COLO668 (cell line): ENCODE measurements at regions not wholly inside any gene's neighbourhood (a gene's known extent, or its start where the extent isn't known, plus 50 kb on each side); places are given as distances from the start of the nearest gene placed in this dataset.
"Not testable (repeated sequence)": the region's sequence is repeated elsewhere in the genome, so short reads cannot be mapped to it uniquely, and the experiment has no call there.

Source experiments
- DNase-seq: peaks from one replicate; lab custom pipeline; 2025; ENCODE audit not compliant: unreplicated experiment; lab: John Stamatoyannopoulos, UW

- no peak for DNase-seq
Observed at GRCh38 chr7:85897967-85898366, 711.1 kb upstream of the SEMA3D start.

- no peak for DNase-seq
Observed at GRCh38 chr7:85896531-85896930, 709.7 kb upstream of the SEMA3D start.

- DNase-seq = no peak
Observed at GRCh38 chr7:85895835-85896234, 709.0 kb upstream of the SEMA3D start.

GRCh38 chr7:85891900-85892299 is 705.0 kb upstream of the SEMA3D start:
- not testable (repeated sequence) for DNase-seq

DNA sequence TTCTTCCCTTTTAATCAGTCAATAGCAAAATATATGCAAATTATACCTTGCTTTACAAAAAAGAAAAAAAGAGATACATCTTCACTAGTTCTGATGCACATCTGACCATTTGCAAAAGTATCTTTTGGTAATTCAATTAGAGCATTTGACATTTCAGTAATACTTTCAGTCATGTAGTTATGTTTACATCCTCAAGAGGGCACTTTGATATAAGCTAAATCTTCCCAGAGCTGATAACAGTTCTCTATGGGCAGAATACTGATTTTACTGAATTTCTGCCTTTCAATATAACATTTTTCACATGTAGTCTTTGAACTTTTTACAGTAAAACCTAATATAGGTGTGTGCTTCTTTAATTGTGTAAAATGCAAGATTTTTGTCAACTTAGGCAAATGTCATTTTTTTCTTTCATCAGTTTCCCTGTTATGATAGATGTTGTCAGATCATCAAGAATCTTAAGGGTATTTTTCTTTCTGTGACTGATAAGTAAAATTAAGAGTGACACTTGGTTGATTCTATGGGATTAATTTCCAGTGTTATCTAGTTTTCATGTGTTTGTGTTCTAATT is 703.5 kb upstream of the SEMA3D start:
- DNase-seq = no peak

- DNase-seq = no peak
Observed at GRCh38 chr7:85887133-85887532, 700.3 kb upstream of the SEMA3D start.

- no peak for DNase-seq
Observed at GRCh38 chr7:85882335-85882734, 695.5 kb upstream of the SEMA3D start.

DNA sequence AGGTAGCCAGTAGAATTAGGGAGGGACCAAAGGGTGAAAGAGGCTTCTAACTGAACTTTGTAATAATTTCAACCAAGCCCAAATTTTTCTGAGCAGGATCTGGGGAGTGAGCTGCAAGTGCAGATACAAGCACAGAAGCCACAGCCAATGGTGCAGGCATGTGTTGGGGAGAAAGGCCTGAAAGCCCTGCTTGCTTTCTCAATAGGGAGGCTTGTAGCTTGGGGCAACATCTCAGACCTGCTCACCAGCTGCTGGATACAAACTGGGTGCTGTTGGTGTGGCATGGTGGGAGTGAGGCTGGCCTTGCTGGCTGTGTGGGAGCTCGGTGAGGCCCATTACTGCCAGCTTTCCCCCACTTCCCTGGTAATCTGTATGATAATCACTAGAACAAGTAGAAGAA is 688.5 kb upstream of the SEMA3D start:
- DNase-seq = no peak

DNA sequence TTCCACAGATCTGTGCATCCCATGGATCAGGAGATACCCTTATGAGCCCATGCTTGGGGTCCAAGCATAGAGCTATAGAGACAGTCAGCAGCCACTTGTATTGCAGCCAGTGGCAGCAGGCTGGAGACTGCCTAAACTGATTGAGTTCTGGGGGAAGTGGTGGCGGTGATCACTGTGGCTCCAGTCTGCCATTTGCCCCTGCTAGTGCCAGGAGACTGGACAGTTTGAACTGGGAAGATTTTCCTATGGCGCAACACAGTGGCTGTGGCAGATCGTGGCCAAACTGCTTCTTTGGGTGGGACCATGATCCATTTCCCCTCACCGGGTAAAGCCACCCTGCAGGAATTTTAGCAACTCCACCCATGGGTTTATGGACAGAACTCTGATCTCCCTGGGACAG is 679.7 kb upstream of the SEMA3D start:
- DNase-seq = no peak

DNA sequence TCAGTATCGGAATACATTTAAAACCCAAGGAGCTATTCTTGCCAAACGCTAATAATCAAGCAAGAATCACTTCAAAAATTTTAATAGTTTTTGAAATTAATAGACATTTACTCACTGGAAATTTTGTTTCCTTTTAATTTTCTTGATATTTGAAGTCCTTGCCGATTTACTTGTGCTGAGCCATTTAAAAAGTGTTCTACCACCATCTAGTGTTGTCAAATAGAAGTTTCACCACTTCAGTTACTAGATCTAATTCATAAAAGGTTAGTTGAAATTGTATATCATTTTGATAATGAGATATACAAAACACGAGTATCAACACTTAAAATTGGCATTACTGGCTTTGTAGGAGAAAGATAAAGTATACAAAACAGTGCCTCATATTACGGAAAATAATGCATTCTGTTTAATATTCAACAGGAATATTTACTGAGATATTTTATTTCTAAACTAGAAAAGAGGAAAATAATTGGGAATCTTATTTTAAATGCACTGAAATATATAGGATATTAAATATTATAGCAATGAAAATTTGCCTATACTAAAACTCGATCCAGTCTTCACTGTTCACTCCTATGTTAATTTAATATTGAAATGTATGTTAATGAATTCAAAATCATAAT is 664.8 kb upstream of the SEMA3D start:
- no peak for DNase-seq

DNA sequence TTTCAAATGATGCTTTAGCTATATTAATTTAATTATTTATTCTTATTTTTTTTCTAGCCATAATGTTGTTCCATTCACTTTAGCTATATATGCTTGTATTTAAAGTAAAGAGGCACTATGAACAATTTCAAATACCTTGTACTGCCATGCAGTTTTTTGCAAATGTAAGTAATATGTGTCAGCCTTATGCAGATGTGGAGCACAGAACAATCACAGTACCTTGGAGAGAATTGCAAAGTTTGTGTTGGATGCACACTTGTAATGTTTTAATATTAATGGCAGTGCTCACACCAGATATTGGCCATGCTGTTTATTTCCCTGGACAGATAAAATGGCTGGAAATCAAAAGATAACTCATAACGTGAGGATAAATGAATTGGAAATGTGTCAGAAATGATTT is 663.5 kb upstream of the SEMA3D start:
- DNase-seq = no peak

DNA sequence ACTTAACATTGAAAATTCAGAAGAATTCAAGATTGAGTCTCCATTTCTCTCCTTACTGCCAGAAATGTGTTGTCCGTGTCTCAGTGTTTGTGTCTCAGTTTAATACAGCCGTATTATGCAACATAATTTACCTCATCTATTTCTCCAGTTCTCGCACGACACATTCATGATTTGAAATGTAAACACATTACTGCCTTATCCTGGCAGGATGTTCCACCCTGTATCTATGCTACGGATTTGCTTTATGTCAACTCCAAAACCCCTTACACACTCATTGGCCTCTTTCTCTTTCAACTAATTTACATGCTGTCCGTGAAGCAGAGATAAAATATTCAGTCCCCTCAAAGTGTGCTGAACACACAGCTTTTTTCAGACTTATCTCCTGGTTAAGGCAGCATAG is 653.7 kb upstream of the SEMA3D start:
- DNase-seq = no peak

- no peak for DNase-seq
Observed at GRCh38 chr7:85833066-85833465, 646.2 kb upstream of the SEMA3D start.

GRCh38 chr7:85830982-85831381 is 644.1 kb upstream of the SEMA3D start:
- DNase-seq = no peak

GRCh38 chr7:85829817-85830432 is 643.1 kb upstream of the SEMA3D start:
- no peak for DNase-seq

DNA sequence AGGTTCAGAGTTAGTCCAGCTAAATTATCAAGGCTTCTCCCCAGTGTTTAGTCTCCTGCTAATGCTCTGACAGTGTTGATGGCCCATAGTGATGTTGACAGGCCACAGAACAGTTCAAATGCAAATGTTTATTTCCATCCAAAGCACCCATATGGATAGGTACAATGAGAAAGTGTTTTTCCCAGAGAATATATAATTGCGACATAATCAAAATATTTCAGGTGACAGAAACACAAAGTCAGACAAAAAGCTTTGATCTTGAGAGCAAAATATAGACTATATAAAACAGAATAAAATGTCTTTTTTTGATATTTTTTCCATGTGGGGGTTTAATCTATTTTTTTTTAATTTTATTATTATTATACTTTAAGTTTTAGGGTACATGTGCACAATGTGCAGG is 642.3 kb upstream of the SEMA3D start:
- DNase-seq = no peak

DNA sequence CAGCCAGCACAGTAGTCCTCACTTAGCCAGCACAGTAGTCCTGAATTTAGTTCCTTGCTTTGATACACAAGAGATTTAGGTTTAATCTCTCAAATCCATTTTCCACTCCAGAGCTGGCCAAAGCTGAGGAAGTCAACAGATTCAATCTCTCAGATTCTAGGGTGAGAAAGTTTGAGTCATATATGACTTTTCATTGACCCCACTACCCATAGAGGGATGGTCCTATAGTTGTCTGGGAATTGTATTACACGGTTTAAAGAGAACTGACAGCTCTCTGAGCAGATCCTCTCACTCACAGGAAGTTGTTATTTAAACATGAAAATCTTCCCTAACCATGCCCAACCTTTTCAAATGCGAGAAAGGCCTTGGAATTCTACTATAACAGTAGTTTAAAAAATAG is 641.8 kb upstream of the SEMA3D start:
- no peak for DNase-seq

DNA sequence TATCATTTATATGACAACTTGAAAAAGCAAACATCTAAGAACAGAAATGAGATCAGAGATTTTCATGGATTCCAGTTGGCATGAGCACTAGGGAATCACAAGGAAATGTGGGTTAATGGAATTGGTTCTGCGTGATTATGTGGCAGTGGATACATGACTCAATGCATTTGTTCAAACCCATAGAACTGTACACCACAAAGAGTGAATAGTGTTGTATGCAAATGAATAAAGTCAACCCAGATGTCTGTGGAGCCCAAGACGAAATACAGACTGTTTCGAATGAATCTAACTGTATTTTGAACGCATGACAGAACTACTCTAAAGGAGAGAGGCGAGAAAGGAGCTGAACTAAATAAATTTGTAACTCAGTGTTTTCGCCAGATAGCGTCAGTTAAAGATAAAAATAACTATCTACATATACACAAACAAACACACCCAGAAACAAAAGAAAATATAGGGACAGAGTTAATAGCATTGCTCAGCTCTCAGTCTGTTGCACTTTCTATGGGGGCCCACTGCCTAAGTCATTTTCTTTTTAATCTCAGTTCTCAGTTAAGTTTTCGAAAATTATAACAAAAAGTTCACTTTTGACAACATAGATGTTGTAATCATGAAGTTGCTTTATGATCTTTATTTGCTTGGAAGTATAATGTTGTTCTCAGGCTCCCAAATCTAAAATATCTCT is 636.7 kb upstream of the SEMA3D start:
- no peak for DNase-seq

DNA sequence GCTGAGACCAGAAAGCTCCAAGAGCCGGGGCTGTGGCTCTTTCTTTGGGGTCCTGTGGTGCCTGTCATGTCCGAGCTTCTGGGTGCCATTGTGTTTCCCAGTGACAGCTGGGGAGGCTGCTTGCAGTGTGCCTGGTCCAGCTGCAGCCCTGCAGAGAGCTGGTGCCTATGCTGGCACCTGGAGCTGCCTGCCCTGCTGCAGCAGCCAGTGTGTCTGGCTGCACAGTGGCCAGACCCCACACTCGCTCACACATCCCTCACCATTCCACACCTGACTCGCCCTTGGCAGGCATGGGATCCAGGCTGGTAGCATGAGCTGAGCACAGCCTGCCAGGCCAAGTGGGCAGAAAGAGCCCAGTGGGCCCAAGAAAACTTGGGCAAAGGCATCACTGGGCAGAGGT is 635.1 kb upstream of the SEMA3D start:
- DNase-seq = no peak

- no peak for DNase-seq
Observed at GRCh38 chr7:85820702-85821443, 634.0 kb upstream of the SEMA3D start.

DNA sequence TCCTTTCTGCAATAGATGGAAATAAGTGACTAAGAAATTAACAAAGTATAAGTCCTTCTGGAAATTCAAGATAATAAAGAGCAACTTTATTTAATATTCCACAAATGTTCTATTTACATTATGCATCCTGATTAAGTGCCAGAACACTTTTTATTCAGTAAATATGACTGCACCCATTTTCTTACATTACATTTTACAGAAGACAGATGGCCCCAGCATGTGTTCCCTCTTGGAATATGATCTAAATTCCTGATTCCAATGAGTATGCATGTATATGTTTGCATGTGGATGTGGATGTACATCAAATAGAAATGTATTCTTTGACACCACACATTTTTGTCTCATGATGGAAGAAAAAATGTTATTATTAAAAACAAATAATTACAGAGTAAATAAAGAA is 628.7 kb upstream of the SEMA3D start:
- DNase-seq = no peak

DNA sequence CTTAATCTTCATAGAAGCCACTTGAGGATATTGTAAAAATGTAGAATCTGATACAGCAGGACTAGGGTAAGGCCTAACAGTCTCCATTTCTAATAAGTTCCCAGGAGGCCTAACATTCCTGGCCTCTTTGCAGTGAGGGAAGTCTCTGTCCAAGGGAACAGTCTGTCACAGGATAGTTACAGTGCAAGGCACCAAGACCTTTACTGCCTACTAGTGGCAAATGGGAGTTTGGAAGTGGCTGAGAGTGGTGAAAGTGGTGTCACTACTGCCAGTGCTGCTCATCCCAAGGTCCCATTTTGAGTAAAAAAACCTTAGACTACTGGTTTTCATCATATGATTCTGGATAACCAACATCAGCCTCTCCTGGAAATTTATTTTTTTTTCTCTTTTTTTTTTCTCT is 619.5 kb upstream of the SEMA3D start:
- no peak for DNase-seq
